ENCODE measurements at regions not wholly inside any gene's neighbourhood (a gene's known extent, or its start where the extent isn't known, plus 50 kb on each side); places are given as distances from the start of the nearest gene placed in this dataset.
"Not testable (repeated sequence)": the region's sequence is repeated elsewhere in the genome, so short reads cannot be mapped to it uniquely, and the experiment has no call there.

DNA sequence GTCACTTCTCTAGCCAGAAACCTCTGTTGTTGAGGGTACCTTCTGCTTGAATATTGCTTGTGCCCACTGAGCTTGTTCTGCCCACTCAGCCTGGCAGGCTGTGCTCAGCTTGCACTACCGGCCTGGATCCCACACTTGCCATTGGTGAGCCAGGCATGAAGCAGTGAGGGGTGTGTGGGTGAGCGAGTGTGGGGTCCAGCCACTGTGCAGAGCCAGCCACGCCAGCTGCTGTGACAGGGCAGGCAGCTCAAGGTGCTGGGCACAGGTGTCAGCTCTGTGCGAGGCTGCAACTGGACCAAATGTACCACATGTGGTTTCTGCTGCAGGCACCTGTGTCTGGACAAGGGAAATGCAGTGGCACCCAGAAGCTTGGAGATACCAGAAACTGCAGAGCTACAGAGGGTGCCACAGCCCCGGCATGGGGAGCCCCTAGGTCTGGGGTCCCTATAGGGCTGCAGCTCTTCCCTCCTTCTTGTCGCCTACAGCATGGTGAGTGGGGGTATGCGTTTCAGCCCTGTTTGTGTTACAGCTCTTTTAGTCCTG is 305.1 kb upstream of the RIOK2 start:
- no peak for DNase-seq

DNA sequence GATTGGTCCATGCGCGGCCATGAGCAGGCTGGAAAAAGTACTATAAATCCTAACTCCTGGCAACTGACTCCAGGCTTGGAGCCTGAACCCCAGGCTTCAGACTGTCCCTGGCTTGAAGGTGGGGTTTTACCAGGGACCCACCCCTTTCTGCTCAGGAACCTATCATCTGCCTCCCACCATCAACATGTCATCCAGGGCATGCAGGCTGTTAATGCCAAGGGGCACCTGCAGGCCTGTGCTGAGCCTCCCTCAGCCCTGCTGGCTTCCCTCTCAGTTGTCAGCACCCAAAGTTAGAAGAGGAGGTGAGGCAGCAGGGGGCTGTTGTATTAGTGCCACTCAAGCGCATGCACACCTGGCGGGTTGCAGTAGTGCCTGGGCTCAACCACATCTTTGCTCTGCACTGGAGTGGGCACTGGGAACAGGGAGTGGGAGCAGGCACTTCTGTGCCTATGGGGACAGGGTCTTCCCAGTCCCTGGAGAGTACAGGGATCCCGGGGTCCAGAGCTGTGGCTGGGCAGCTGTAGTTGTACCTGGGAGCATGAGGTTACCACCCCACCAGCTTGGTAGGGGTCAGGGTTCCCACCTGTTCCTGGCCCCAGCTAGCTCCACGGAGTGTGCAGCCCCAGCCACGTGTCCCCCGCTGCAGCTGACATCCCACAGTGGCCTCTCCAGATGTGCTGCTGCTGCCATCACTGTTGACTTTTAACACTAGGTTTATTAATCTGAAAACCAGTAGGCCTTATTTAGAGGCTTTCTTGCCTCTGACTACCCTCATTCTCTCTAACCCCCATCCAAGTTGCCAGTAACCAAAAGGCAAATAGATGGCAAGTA is 306.2 kb upstream of the RIOK2 start:
- no peak for DNase-seq

DNA sequence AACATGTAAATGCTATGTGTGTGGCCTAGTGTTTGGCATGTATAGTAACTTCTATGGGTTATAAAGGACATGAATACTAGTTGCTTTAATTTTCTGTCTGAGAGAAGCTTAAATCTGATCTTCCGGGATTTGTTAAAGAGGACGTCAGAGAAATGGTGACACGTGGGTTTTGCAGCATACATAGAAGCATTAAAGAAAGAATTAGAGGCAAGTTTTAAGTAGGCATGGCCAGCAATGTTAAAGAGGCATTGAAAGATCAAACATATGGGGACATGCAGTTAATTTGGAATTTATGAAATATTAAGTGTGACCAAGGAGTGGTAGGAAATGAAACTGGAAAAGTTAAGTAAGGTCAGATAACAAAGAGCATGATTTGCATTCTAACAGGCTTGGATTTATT is 311.4 kb upstream of the RIOK2 start:
- DNase-seq: no peak

DNA sequence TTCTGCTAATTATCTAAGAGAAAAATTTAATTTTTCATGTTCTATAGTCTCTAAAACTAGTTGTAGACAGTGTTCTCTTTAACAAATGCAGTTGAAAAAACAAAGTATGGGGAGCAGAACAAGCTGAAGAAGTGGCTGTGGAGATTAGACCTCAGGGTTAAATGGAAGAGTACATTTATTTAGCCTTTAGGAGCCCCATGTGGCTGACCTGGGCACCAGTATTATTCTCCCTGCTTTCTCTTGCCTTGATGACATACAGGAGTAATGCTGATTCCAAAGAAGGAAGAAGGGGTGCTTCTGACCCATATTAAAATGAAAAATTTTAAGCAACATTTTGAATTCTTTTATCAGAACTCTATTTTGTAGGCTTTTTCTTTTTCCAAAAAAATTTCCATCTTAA is 312.3 kb upstream of the RIOK2 start:
- no peak for DNase-seq

DNA sequence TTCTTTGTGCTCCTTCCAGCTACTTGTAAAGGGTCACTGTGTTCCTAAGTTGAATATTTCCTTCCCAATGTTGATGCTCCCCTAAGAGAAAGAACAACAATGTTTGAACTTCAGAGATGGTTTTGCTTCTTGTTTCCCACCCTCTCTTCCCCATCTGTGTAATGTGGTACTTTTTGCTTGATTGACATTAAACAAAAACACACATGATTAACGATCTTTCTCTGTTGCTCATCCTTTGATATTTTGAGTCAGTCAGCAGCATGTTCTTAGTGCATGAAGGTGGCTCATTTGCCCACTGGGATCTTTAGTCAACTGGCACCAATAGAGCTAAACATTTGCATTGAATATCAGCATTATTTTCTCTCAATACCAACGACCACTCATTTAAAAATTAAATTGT is 313.0 kb upstream of the RIOK2 start:
- no peak for DNase-seq

DNA sequence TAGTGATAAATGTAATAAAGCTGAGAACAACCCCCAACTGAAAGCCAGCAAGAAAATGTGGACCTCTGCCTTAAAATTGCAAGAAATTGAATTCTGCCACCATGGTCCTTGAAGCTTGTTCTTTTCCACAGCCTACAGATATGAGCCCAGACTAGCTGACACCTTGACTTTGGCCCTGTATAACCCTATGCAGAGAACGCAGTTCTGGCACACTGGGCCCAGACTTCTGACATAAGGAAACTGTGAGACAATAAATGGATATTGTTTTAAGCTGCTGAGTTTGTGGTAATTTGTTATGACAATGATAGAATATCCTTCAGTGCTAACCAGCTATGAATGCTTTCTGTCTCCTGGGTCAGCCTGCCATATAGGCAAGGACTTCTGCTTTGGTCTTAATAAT is 315.6 kb upstream of the RIOK2 start:
- no peak for DNase-seq

DNA sequence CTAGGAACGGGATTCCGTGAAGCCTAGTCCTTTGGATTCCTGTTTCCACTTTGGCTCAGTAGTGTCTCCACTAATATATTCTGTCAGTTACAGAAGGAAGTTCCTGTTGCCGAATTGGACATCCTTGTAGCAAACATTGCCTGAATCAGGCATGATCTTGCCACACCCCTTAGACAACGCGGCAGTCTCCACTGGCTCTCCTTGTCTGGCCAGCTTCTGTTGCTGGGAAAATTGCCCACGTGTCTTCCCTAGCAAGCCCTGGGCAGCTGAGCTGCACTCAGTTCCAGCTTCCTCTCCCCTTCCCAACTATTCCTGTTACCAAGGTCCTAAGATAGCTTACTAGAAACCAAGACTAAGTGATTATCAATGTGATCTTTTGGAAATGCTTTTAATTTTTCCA is 316.6 kb upstream of the RIOK2 start:
- no peak for DNase-seq

DNA sequence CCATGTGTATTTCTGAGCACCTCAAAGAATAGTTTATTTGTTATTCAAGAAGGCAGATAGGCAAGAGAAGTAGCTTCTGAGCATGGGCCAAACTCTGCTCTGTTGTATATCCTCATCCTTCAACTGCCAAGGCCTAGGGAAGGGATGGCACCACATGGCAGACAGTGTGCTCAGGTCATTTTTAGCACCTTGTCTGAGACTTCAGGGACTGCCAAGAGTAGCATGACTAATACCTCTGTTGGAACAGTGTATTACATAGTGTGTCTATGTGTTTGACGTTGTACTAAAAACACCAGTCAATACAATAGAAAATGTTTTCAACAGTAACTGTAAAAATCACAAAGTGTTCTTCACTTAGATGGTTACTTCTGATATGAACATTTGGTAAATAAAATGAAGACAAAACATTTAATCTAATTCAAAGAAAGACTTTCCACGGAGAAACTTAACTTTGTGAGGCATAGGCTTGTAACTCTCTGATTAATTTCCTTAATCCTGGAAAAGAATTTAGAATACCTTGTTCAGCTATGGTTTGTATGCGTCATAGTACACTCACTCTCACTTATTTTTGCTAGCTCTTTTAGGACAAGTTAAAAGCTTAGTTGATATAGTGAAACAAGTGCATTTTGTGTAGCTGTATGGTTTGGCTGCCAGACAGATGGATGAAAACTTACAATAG is 318.4 kb upstream of the RIOK2 start:
- DNase-seq: no peak

DNA sequence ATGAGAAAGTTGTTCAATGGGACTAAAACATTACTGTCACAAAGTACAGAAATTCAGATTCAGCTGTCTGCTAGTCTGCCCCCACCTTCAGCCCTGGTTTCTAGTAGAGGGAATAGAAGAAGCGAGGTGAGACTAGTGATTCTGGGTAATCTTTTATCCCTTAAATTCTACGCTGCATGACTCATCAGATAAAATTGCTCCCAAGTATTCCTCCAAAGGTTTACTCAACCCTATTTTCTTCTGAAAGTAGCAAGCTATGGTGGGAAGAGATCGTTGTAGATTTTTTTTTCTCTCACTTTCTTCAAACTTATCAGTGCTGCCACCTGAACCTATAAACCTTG is 318.9 kb upstream of the RIOK2 start:
- no peak for DNase-seq

DNA sequence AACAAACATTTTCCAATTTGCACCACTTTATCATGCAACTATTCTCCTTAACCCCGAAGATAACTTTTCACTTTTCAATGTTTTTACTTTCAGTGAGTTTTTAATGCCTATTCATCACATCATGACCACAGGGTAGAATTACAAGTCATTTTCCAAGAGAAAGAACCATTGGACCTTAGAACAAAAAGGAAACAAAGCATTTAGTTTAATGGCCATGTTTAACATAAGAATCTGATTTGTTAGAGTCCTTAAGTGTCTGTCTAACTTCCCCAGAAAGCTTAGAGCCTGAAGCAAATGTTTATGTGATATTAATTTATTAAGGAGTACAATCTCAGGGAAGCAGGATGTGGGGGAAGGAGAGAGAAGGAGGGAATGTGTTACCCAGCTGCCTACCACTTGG is 325.8 kb upstream of the RIOK2 start:
- DNase-seq: no peak

DNA sequence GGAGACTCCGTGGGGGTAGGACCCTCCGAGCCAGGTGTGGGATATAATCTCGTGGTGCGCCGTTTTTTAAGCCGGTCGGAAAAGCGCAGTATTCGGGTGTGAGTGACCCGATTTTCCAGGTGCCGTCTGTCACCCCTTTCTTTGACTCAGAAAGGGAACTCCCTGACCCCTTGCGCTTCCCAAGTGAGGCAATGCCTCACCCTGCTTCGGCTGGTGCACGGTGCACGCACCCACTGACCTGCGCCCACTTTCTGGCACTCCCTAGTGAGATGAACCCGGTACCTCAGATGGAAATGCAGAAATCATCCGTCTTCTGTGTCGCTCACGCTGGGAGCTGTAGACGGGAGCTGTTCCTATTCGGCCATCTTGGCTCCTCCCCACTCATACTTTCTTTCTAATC is 336.5 kb upstream of the RIOK2 start:
- not testable (repeated sequence) for DNase-seq

DNA sequence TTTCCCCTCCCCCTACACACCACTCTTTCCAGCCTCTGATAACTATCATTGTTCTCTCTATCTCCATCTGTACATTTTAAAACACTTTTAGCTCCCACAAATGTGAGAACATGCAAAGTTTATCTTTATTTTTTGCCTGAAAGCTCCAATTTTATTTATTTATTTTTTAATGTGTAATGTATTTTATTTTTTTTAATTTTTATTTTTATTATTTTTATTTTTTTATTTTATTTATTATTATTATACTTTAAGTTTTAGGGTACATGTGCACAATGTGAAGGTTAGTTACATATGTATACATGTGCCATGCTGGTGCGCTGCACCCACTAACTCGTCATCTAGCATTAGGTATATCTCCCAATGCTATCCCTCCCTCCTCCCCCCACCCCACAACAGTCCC is 340.3 kb upstream of the RIOK2 start:
- not testable (repeated sequence) for DNase-seq

DNA sequence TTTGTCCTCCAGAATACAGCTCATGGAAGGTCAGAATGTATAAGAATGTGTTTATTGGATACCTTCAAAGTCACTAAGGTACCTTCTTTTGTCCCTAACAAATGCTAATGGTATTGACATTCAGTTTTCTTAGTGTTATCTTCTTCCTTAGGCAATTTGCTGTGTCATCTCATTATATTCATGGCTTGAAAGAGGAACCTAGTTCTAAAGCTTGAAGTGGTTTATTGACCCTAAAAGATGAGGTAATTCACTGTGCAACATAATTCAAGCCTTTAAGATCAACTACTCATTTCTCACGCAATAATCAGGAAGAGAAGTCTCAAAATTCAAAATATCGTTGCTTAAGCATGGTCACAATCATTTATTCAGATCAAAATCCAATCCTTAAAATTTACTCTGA is 342.7 kb upstream of the RIOK2 start:
- no peak for DNase-seq

DNA sequence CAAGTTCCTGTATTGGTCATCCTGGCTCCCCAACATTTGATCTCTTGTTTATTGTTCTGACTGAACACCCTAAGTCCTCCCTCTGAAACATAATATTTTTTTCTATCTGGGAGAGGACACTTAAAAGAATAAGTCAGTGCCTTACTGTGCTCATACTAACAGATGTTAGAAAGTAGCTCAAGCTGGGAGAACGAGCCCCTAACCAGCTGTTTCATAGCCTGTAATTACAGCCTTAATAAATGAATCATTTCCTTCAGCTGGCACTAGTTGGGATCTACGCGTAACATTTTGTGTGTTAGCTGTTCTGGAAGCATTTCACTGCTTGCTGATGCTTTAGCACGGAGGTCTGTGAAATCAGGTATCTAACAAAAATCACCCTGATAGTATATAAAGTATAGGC is 345.9 kb upstream of the RIOK2 start:
- no peak for DNase-seq

DNA sequence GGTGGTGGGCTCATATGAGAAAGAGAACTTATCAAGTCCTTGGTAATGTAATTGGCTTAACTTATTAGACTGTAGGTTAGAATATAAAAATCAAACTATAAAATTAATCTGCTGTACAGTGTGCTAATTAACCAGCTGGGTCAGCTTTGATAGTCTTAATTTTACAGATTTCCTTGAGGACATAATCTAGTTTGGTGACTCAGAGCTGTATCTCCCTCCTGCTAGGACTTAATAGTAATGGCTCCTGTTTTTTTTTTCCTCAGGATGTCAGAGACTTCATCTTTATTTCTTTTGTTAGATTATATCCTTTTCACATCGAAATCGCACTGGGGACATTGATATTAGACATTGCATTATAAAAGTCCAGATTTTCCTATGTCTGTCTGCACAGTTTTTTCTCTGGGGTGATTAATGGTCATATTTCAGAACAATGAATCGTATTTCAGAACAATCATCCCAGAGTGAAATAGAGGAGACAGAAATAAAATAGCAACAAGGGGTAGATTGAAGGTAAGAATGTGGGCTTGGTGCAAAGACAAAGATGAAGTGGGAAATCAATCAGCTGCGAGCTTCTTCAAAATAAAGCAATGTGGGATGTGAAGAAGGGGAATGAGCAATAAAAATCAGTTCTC is 346.4 kb upstream of the RIOK2 start:
- DNase-seq: no peak

DNA sequence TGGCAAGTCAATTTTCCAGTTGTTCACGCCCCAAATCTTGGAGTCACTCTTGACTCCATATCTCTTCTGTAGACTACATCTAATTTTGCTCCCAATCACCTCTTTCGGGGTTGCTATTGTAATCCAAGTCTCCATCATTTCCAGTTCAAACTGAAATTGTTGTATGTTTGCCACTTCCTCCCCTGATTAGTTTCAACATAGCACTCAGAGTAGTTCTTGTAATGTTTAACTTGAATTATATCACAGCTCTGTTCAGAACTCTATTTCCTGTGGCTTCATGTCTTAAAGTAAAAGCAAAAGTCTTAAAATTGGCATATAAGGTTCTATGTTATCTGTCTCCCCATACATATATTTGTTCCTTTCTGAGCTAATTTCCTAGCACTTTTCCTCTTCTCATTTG is 348.5 kb upstream of the RIOK2 start:
- no peak for DNase-seq

DNA sequence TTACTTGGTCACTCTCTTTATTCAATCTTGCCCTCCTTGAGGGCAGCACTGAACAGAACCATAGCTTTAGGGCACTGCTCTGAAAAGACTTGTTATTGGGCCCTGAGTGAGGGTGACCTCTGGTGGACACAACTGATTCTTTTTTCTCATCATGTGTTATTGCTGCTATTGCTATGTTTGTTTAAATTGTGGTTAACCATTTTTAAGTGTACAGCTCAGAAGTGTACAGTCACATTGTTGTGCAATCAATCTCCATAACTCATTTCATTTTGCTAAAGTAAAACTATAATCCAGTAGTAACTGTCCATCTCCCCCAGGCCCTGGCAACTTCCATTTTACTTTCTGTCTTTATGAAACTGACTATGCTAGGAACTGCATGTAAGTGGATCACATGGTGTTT is 351.1 kb upstream of the RIOK2 start:
- DNase-seq: no peak

DNA sequence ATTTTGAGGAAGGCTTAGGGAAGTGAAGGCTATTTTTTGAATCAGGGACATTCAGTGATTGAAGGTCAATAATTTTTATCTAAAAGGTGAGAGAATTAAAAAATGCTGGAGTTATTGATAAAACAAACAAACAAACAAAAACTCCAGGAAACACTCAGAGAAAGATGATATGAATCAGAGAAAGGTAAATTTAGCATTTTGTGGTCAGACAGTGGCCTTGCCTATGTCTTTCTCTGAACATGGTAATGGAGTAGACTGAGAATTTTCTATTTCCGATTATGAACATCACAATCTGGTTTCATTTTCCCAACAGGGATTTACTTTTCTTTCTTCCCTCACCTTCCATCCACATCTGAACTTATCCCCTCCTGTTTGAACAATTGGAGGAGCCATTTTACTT is 353.6 kb upstream of the RIOK2 start:
- no peak for DNase-seq

DNA sequence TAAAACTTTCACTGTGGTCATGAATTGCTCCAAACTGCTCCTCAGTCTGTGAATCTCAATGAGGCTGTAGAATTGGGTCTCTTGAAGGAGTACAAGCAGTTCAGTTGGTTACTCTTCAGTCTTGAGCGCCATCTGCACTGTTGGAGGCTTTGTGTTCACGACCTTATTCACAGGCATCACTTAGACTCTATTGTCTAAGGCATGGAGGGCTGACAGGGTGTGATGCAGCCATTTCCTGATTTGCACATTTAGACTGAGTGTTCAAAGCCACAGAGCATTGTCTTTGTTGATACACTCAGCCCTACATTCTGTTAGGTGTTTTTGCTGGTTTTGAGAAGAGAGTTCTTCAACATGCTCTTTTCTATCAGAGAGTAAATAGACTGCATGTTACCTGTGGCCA is 355.9 kb upstream of the RIOK2 start:
- DNase-seq: no peak

DNA sequence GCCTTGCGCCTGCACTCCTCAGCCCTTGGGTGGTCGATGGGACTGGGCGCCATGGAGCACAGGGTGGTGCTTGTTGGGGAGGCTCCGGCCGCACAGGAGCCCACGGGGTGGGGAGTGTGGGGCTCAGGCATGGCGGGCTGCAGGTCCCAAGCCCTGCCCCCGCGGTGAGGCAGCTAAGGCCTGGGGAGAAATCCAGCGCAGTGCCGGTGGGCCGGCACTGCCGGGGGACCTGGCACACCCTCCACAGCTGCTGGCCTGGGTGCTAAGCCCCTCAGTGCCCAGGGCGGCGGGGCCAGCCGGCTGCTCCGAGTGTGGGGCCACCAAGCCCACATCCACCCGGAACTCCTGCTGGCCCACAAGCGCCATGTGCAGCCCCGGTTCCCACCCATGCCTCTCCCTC is 358.8 kb upstream of the RIOK2 start:
- DNase-seq: no peak

DNA sequence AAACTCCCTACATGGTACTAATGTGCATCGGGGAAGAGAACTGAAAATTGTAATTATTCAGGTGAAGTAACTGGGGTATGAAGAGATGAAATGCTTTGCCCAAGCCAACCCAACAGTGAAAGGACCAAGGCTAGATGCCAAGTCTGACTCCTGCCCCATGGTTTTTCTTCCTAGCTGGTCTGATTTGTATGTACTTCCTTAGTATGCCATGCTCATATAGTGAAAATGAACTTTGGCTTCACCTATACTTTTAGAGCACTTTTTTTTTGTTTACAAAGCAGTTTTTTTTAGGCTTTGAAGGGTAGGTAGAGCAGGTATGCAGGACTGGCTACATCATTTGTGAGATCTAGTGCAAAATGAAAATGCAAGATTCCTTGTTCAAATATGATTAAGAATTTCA is 359.4 kb upstream of the RIOK2 start:
- DNase-seq: no peak

DNA sequence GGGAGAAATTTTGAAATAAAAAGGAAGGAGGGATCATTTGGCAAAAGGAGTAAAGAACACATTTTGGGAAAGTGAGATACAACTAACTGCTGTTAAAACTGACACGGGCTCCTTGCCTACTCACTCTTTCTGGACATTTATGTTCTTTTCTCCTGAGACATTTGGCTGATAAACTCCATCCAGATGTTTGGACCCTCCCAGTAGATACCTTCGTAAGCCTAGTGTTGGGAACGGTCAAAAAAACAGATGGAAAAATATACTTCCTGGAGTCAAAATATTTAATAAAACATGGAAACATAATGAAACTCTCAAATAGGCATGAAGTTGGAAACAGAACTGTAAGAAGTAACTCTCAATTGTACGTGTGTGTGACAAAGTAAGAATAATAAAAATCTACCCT is 360.1 kb upstream of the RIOK2 start:
- no peak for DNase-seq

DNA sequence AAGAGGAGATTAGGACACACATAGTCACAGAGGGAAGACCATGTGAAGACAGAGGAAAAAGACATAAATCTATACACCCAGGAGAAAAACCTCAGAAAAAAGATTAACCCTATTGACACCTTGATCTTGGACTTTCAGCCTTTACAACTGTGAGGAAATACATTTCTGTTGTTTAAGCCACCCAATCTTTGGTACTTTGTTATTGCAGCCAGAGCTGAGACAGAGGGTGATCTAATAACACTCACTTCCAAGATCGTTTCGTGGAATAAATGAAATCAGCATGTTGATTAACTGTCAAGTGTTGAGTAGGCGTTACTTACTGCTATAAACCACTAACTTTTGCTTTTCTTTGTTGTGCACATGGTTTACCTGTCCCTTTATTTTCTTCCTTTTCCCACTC is 361.2 kb upstream of the RIOK2 start:
- DNase-seq: no peak

DNA sequence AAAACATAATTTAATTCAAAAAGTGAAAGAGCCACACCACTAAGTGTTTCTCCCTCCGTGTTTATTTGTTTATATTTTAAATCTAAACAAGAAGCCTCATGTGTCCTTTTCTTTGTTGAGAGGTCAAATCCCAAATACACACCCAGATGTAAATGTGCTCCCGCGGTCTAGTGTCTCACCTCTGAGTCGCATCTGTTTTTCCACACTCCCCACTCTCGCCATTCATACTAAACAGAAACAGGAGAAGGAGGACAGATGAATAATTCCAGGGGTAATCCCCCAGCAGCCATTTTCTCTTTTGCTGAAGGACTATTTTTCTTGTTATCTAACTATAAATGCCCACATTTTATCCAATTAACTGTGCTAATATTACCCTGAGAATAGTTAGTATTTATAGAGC is 361.6 kb upstream of the RIOK2 start:
- DNase-seq: no peak

Measured in activated CD4-positive, alpha-beta T cell treated with anti-CD3 and anti-CD28 coated beads, Interleukin-2, amount 50 U/mL, for 48 hours (primary cell).